Testis (tissue), 2 donors: ENCODE measurements at regions not wholly inside any gene's neighbourhood (a gene's known extent, or its start where the extent isn't known, plus 50 kb on each side); places are given as distances from the start of the nearest gene placed in this dataset.

Experiments
- POLR2A ChIP-seq: fragments of 450-650 bp; IDR thresholded peaks from one replicate; pipeline ENCODE4 v1.6.1; 2017; ENCODE audit warnings: antibody characterized with exemption, mild to moderate bottlenecking, moderate library complexity
- TF ChIP-seq, protein P1 (sequence below), 3 experiments: fragments of 450-650 bp in 2 of 3; fragments of 200-600 bp in 1 of 3; sonication (generic) in 1 of 3; IDR thresholded peaks; one replicate each; pipeline ENCODE4 v1.5.1; 2016 to 2019; ENCODE audit warnings: antibody characterized with exemption in 3 of 3, mild to moderate bottlenecking in 2 of 3, moderate library complexity in 1 of 3

DNA sequence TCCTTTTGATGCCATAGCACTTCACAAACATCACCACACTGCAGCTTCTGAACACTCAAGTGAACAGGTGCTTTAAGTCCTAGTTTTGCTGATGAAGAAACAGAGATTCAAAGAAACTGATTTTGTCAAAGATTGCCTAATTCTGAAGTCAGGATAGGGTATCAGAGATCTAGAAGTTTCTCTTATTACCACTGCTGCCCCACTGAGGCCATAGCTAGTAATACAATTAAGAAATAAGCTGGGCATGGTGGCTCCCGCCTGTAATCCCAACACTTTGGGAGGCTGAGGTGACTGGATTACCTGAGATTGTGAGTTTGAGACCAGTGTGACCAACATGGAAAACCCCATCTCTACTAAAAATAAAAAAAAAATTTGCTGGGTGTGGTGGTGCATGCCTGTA, 458.3 kb upstream of the SEL1L start:
- TF ChIP-seq, protein P1, sequence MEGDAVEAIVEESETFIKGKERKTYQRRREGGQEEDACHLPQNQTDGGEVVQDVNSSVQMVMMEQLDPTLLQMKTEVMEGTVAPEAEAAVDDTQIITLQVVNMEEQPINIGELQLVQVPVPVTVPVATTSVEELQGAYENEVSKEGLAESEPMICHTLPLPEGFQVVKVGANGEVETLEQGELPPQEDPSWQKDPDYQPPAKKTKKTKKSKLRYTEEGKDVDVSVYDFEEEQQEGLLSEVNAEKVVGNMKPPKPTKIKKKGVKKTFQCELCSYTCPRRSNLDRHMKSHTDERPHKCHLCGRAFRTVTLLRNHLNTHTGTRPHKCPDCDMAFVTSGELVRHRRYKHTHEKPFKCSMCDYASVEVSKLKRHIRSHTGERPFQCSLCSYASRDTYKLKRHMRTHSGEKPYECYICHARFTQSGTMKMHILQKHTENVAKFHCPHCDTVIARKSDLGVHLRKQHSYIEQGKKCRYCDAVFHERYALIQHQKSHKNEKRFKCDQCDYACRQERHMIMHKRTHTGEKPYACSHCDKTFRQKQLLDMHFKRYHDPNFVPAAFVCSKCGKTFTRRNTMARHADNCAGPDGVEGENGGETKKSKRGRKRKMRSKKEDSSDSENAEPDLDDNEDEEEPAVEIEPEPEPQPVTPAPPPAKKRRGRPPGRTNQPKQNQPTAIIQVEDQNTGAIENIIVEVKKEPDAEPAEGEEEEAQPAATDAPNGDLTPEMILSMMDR (IDR thresholded peaks at IDR 0.05), result peak in 1 of 3 experiments; percentile 6
- TF ChIP-seq POLR2A, result no peak
